ENCODE measurements at regions not wholly inside any gene's neighbourhood (a gene's known extent, or its start where the extent isn't known, plus 50 kb on each side); places are given as distances from the start of the nearest gene placed in this dataset.

DNA sequence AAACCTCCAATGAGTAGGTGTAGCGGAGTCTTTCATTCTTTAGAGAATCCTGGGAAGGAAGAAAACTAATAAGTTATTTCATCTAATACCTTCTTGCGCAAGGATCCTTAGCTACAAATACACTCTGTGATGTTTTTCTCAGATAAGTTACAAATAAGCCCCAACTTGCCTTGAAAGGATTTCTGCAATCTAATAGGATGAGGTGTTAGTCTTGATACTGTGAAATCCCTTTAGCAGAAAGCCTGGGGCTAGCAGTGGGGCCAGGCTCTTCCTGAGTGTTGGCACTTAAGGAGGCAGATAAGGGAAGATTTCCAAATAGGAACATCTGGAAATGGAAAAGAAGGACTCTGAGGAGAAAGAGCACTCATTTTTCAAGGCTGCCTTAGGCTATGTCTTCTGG lies 168.0 kb upstream of the DAB1 start:
- Histone ChIP-seq H2AFZ (no peak overlapping the region), H3K27me3 (no peaks in the 10 kb centered on the region), H3K9me3 (ENCODE audit: low read depth) (no peaks in the 10 kb centered on the region), H3K4me2 (no peak overlapping the region), H3K27ac (no peak overlapping the region), H3K4me3 (no peak overlapping the region), H3K36me3 (replicated peaks; ENCODE audit: insufficient read depth, low read depth) (no peaks in the 10 kb centered on the region), H3K79me2 (no peaks in the 10 kb centered on the region), H4K20me1 (ENCODE audit: insufficient read depth, poor library complexity, severe bottlenecking) (no peaks in the 10 kb centered on the region), H3K9me2 (replicated peaks; ENCODE audit: insufficient read depth) (no peaks in the 10 kb centered on the region), H3K4me1 (ENCODE audit: insufficient read depth) (peaks cover 6% of the 10 kb centered on the region)
- no peak for TF ChIP-seq EZH2phosphoT487 (IDR thresholded peaks at IDR 0.05; ENCODE audit: low read depth, severe bottlenecking, unreplicated experiment)
- no peak for TF ChIP-seq EZH2 (IDR thresholded peaks at IDR 0.05; ENCODE audit: borderline replicate concordance)
- TF ChIP-seq, protein P1, sequence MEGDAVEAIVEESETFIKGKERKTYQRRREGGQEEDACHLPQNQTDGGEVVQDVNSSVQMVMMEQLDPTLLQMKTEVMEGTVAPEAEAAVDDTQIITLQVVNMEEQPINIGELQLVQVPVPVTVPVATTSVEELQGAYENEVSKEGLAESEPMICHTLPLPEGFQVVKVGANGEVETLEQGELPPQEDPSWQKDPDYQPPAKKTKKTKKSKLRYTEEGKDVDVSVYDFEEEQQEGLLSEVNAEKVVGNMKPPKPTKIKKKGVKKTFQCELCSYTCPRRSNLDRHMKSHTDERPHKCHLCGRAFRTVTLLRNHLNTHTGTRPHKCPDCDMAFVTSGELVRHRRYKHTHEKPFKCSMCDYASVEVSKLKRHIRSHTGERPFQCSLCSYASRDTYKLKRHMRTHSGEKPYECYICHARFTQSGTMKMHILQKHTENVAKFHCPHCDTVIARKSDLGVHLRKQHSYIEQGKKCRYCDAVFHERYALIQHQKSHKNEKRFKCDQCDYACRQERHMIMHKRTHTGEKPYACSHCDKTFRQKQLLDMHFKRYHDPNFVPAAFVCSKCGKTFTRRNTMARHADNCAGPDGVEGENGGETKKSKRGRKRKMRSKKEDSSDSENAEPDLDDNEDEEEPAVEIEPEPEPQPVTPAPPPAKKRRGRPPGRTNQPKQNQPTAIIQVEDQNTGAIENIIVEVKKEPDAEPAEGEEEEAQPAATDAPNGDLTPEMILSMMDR (IDR thresholded peaks at IDR 0.05; ENCODE audit: poor library complexity): no peak
- peak; percentile 37 for DNase-seq (ENCODE audit: low spot score)
- WGBS (ENCODE audit: low lambda C conversion rate, missing lambda C conversion rate): 78% methylated on average over 2 of the region's 2 CpGs

DNA sequence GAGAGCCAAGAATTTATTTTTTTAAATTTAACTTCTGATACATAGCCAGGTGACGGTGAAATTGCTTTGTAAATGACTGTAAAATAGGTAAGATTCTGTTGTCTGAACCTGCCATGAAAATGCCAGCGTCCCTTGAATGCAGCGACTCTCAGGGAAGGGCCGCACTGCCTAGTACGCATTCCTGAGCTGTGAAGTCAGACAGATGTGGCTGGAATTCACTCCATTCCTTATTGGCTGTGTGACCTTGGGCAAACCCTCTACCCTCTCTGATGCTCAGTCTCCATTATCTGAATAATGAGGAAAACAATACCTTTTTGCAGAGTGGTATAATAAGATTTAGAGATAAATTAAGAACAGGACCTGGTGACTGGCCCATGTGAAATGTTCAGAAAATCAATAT lies 167.1 kb upstream of the DAB1 start:
- TF ChIP-seq EZH2phosphoT487 (IDR thresholded peaks at IDR 0.05; ENCODE audit: low read depth, severe bottlenecking, unreplicated experiment) (no peak), EZH2 (IDR thresholded peaks at IDR 0.05; ENCODE audit: borderline replicate concordance) (no peak)
- TF ChIP-seq, protein P1 (IDR thresholded peaks at IDR 0.05; ENCODE audit: poor library complexity): no peak
- peak; percentile 39 for DNase-seq (ENCODE audit: low spot score)
- Histone ChIP-seq H3K9me3 (ENCODE audit: low read depth) (no peaks in the 10 kb centered on the region), H2AFZ (no peak overlapping the region), H3K4me1 (ENCODE audit: insufficient read depth) (peaks cover 6% of the 10 kb centered on the region), H3K27me3 (no peaks in the 10 kb centered on the region), H4K20me1 (ENCODE audit: insufficient read depth, poor library complexity, severe bottlenecking) (no peaks in the 10 kb centered on the region), H3K36me3 (replicated peaks; ENCODE audit: insufficient read depth, low read depth) (no peaks in the 10 kb centered on the region), H3K9me2 (replicated peaks; ENCODE audit: insufficient read depth) (no peaks in the 10 kb centered on the region), H3K27ac (peak overlapping the region; percentile 50), H3K79me2 (no peaks in the 10 kb centered on the region), H3K4me2 (no peak overlapping the region), H3K4me3 (no peak overlapping the region)
- WGBS (ENCODE audit: low lambda C conversion rate, missing lambda C conversion rate): 72% methylated on average over 5 of the region's 5 CpGs

DNA sequence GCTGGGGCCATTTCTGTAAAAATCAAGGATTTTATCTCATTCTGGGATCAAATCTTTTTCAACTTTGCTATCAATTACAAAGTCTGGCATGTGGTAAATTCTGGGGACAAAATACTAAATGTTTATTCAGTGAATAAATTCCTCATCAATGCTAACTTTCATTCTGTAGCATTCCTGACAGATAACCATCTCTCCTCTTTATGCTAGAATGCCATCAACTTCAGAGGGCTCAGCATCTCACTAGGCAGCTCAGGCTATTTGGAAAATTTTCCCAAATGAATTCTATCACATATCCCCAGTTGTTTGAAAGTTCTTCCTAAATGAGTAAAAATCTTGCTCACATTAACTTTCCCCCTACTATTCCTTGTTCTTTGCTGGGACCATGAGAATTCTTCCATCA lies 163.0 kb upstream of the DAB1 start:
- H3K4me2 ChIP-seq: no peak overlapping the region
- no peaks in the 10 kb centered on the region for H3K27me3 ChIP-seq
- H3K36me3 ChIP-seq (replicated peaks; ENCODE audit: insufficient read depth, low read depth): no peaks in the 10 kb centered on the region
- H3K4me1 ChIP-seq (ENCODE audit: insufficient read depth): peaks cover 6% of the 10 kb centered on the region
- no peak overlapping the region for H3K4me3 ChIP-seq
- H3K9me2 ChIP-seq (replicated peaks; ENCODE audit: insufficient read depth): no peaks in the 10 kb centered on the region
- H3K9me3 ChIP-seq (ENCODE audit: low read depth): no peaks in the 10 kb centered on the region
- no peak for DNase-seq (ENCODE audit: low spot score)
- no peak overlapping the region for H2AFZ ChIP-seq
- no peak for TF ChIP-seq EZH2phosphoT487 (IDR thresholded peaks at IDR 0.05; ENCODE audit: low read depth, severe bottlenecking, unreplicated experiment)
- no peak for TF ChIP-seq EZH2 (IDR thresholded peaks at IDR 0.05; ENCODE audit: borderline replicate concordance)
- TF ChIP-seq, protein P1 (IDR thresholded peaks at IDR 0.05; ENCODE audit: poor library complexity): no peak
- no peak overlapping the region for H3K27ac ChIP-seq
- H3K79me2 ChIP-seq: no peaks in the 10 kb centered on the region
- H4K20me1 ChIP-seq (ENCODE audit: insufficient read depth, poor library complexity, severe bottlenecking): no peaks in the 10 kb centered on the region

DNA sequence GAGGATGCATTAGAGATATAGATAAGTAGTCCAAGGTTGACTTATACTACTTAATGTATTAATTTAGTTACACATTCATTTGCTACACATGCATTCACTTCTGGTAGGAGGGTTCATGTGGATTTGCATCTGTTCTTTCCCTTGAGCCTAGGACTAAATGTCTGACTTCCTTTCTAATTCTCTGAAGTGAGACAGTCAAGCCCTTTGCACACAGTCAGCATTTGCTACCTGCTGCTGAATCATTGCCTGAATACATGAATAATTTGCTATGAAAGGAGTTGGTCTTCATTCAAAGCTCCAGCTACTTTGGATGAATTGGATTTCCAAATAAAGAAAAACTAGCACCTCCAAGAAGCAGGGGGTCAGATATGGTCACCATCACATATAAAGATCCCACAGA lies 154.8 kb upstream of the DAB1 start:
- no peaks in the 10 kb centered on the region for H4K20me1 ChIP-seq (ENCODE audit: insufficient read depth, poor library complexity, severe bottlenecking)
- no peaks in the 10 kb centered on the region for H3K9me2 ChIP-seq (replicated peaks; ENCODE audit: insufficient read depth)
- no peaks in the 10 kb centered on the region for H3K9me3 ChIP-seq (ENCODE audit: low read depth)
- no peak for TF ChIP-seq EZH2phosphoT487 (IDR thresholded peaks at IDR 0.05; ENCODE audit: low read depth, severe bottlenecking, unreplicated experiment)
- TF ChIP-seq, protein P1 (IDR thresholded peaks at IDR 0.05; ENCODE audit: poor library complexity): no peak
- TF ChIP-seq EZH2 (IDR thresholded peaks at IDR 0.05; ENCODE audit: borderline replicate concordance): no peak
- no peaks in the 10 kb centered on the region for H3K27me3 ChIP-seq
- H3K79me2 ChIP-seq: no peaks in the 10 kb centered on the region
- DNase-seq (ENCODE audit: low spot score): no peak
- H3K4me1 ChIP-seq (ENCODE audit: insufficient read depth): no peaks in the 10 kb centered on the region
- H3K36me3 ChIP-seq (replicated peaks; ENCODE audit: insufficient read depth, low read depth): no peaks in the 10 kb centered on the region
- H3K27ac ChIP-seq: no peak overlapping the region
- no peak overlapping the region for H3K4me2 ChIP-seq
- H2AFZ ChIP-seq: no peak overlapping the region
- no peak overlapping the region for H3K4me3 ChIP-seq
